ENCODE measurements at regions not wholly inside any gene's neighbourhood (a gene's known extent, or its start where the extent isn't known, plus 50 kb on each side); places are given as distances from the start of the nearest gene placed in this dataset.

DNA sequence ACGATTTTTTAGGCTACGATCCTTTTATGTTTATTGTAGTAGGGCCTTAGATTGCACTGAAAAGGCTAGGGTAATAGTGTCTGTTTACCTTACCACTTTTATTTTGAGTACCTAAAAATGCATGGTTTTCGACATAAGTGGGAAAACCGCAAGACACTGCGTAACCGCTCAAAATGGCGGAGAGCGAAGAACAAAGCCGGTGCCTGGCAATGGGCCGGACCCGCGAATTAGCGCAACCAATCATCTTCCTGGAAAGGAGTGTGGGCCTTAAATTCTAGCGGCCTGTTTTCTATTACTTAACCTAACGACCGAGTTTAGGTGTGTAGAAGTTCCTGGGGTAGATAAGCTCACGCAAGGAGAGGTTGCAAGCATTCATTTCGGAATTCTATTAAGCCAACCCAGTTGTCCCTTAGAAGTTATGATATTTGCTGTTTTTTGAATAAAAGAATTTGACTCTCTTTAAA is 118.0 kb downstream of the HFE start:
- DNase-seq = peak; percentile 54 to 91 (median 79)
- intact Hi-C loops (cut with DNase I) = loop anchor here (10.0 kb wide), 1 partner anchor 80 kb away; a partner anchor contains a TSS

DNA sequence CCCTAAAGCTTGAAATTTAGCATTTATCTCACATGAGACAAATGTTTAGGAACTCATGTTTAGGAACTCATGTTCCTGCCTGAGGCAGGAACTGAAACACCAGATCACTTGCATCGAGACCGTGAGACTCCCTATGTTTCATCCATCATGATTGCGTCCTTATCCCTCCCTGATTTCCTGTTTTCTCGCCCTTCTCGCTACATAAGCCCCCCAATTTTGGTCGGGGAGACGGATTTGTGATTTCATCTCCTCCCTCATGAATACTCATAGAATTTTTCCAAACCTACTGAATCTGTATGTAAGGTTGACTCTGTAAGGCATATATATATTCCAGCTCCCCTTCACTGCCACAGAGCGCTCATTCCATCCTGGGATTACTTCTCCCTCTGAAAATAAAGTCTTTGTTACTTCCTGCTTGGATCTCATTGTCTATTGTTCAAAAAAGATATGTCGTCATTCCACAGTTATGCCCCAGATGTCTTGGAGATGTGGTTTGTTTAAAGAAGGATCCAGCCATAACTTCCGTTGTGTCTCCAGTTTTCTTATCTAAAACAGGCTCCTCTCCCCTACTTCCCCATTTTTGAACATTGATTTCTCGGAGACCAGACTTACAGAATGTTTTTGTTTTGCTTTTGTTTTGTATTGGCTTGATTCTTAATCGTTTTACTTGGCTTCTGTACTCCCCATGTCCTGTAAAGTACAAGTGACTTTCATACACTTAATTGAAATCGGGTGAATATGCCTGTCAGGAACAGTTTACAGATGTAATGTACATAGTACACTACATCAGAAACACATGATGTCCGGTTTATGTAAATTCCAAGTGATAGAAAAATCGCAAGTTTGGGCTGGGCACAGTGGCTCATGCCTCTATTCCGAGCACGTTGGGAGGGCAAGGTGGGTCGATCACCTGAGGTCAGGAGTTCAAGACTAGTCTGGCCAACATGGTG is 118.7 kb downstream of the HFE start:
- intact Hi-C loops (cut with DNase I) = loop anchor here (10.0 kb wide), 1 partner anchor 79 kb away; a partner anchor contains a TSS
- peak in 3 of 42 donors; percentile 30 to 55 (median 40) for DNase-seq

DNA sequence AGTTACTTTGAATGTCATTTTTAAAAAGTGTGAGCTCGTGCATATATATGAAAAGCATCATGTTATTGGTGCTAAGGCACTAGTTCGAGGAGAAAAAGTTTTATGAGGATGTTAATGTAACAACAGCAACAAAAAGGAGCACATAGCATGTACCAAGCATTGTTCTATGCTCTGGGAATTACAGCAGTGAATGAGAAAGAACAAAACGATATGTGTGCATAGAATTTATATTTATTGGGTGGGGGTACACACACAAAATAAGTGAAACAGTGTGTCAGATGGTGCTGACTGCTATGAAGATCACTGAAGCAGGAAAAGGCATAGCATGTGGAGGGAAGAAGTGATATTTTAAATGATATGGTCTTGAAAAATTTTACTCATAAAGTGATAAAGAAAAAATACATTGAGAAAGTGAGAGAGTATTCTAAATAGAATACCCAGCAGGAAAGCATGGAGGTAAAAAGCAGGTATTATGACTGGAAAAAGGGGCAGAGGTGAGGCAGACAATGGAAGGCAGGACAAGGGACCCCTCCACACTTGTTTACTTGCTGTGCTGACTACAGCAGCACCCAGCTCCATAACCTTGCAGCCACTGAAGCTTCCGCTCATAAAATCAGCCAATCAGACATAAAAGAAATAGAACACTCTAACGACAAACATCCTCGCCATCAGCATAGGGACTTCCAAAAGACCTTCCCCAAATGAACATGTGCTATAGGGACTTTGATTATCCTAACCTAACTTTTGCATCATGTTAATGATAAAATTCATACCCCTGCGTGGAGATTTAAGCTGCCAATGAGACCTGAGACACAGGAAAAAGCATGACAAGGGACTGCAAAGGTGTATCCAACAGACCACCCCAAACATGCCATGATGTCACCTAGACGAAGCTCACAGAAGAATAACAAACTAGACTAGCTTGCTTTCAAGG is 119.9 kb downstream of the HFE start:
- no peak for DNase-seq
- intact Hi-C loops (cut with DNase I) = loop anchor here (10.0 kb wide), 1 partner anchor 78 kb away; a partner anchor contains a TSS

DNA sequence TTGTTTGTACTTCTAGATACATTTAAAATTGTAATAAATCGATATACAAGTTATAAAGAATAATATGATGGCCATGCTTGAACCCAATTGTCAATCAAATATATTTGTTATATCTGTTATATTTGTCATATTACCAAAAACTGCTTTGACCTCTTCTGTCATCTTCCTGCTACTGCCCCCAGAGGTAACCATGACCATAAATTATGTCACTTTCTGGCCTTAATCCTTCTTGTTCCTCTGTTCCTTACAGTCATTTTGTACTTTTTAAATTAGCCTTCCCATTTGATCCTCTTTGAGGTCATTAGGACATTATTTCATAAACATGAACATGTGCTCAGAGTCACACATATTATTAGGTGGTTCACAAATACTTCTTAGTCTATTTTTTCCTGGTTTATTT is 124.7 kb downstream of the HFE start:
- intact Hi-C loops (cut with DNase I) = no loop called here
- DNase-seq = no peak

DNA sequence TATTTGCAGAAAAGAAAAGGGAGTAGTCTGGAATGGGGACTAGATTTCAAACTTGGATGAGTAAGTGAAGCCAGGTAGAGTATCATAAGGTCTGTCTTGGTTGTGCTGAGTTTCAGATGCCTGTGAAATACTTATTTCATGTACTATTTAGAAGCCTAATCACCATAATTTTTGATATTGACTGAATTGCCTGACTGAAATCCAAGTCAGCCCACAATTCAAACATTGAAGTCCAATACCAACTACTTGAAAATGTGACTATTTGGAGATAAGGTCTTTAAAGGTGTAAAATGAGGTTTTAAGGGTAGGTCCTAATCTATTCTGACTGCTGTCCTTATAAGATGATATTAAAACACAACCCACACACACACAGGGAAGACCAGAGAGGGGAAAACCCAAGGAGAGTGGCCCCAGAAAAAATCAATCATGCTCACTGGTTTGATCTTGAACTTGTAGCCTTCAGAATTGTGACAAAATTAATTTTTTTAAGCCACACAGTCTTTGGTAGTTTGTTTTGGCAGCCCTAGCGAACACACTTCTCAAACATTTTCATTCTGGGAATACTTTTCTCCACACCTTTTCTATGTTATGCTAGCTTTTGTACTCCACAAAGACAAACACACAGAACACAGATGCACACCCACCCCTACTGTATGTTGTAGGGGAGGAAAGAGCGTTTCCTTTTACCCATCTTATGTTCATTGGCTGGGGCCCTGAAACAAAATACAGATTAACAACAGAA is 126.3 kb downstream of the HFE start:
- intact Hi-C loops (cut with DNase I) = no loop called here
- DNase-seq = no peak

DNA sequence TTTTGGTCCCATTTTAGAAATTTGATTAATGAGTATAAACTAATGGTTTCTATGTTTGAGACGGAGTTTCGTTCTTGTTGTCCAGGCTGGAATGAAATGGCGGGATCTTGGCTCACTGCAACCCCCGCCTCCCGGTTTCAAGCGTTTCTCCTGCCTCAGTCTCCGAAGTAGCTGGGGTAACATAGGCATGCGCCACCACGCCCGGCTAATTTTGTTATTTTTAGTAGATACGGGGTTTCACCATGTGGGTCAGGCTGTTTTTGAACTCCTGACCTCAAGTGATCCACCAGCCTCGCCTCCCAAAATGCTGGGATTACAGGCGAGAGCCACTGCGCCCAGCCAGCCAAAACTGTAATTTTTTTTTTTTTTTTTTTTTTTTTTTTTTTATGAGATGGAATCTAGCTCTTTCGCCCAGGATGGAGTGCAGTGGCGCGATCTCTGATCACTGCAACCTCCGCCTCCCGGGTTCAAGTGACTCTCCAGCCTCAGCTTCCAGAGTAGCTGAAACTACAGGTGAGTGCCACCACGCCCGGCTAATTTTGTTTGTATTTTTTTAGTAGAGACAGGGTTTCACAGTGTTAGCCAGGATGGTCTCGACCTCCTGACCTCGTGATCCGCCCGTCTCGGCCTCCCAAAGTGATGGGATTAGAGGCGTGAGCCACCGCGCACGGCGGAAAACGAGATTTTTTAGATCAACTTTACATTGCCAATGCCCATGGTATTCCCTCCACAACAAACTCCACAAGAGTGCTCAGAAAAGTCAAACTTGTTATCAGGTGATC is 127.8 kb downstream of the HFE start:
- no peak for DNase-seq
- intact Hi-C loops (cut with DNase I) = no loop called here

DNA sequence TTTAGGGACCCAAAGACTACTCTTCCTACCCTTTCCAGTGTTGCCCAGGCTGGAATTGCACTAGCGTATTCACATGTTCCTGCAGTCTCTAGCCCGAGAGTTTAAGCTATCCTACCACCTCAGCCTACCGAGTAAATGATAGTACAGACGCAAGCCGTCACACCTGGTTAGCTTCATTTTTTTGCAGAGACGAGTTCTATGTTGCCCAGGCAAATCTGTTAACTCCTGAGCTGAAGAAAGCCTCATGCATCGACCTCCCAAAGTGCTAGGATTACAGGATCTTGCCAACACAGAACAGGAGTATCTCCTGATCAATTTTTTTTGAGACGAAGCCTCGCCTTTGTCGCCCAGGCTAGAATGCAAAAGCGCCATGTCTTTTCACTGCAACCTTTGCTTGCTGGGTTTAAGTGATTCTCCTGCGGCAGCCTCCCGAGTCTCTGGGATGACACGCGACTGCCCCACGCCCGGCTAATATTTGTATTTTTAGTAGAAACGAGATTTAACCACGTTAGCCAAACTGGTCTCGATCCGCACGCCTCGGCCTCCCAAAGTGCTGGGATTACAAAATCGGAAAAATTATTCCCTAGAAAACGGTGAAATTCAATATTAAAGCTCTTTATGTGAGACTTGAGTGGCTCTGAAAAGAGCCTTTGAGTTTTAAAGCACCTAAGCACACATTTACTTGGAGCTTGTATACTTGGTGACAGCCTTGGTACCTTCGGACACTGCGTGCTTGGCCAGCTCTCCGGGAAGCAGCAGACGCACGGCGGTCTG is 128.5 kb downstream of the HFE start:
- DNase-seq = no peak
- intact Hi-C loops (cut with DNase I) = no loop called here

DNA sequence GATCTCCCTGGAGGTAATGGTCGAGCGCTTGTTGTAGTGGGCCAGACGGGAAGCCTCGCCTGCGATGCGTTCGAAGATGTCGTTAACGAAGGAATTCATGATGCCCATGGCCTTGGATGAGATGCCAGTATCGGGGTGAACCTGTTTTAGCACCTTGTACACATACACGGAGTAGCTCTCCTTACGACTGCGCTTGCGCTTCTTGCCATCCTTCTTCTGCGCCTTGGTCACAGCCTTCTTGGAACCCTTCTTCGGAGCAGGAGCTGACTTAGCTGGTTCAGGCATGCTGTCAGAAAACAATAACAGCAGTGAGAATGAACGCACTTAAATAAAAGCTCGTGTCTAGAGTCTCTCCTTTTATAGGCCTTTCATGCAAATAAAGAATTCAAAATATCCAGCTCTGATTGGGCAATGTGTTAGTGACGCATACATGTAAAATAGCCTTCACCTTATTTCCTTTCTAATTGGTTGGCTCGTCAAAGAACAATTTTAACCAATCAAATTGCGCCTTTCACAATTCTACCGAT is 129.2 kb downstream of the HFE start:
- DNase-seq = peak in 28 of 42 donors; percentile 31 to 76 (median 60)
- intact Hi-C loops (cut with DNase I) = no loop called here

DNA sequence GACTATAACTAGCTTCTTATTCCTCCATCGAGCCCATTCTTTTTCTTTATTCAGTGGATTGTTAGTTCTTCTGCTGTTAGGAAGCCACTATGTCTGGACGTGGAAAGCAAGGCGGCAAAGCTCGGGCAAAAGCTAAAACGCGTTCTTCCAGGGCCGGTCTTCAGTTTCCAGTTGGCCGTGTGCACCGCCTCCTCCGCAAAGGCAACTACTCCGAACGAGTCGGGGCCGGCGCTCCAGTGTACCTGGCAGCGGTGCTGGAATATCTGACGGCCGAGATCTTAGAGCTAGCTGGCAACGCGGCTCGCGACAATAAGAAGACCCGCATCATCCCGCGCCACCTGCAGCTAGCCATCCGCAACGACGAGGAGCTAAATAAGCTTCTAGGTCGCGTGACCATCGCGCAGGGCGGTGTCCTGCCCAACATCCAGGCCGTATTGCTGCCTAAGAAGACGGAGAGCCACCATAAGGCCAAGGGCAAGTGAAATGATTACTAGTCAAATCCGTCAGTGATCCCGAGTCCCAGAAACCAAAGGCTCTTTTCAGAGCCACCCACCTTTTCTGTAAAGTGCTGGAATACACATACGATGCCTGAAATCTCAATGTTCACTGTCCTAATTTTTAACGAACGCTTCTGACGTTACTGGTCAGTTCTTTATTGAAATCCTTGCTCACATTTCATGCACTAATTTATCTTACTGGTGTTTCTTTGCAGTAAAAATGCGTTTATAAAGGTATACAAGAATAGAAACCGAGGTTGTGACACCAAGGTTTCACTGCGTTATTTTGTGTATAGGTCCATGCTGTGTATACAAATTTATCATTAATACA is 129.9 kb downstream of the HFE start:
- intact Hi-C loops (cut with DNase I) = no loop called here
- DNase-seq = peak in 31 of 42 donors; percentile 31 to 78 (median 56)

DNA sequence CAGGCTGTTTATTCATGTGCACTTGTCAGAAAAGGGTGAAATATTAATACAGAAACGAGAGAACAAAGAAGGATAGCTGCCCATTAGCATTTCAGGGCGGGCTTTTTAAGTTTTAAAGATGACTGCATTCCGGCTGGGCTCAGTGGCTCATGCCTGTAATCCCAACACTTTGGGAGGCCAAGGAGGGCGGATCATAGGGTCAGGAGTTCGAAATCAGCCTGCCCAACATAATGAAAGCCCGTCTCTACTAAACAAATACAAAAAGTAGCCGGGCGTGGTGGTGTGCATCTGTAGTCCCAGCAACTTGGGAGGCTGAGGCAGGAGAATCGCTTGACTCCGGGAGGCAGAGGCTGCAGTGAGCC is 130.5 kb downstream of the HFE start:
- intact Hi-C loops (cut with DNase I) = no loop called here
- no peak for DNase-seq

DNA sequence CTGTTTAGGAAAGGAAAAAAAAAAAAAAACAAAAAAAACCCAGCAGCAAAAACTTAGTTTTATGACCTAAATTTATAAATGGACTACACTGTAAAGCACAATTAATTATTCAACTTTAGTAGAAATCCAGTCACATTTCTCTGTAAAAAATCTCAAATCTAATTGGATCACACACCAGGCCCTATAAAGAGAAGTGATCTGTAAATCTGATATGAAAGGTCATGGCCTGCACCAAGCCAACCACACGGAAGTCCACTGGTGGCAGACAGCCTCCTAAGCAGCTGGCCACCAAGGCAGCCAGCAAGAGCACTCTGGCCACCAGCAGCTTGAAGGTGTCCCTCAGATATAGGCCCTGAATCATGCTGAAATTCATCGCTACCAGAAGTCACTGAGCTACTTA is 131.6 kb downstream of the HFE start:
- no peak for DNase-seq
- intact Hi-C loops (cut with DNase I) = no loop called here

DNA sequence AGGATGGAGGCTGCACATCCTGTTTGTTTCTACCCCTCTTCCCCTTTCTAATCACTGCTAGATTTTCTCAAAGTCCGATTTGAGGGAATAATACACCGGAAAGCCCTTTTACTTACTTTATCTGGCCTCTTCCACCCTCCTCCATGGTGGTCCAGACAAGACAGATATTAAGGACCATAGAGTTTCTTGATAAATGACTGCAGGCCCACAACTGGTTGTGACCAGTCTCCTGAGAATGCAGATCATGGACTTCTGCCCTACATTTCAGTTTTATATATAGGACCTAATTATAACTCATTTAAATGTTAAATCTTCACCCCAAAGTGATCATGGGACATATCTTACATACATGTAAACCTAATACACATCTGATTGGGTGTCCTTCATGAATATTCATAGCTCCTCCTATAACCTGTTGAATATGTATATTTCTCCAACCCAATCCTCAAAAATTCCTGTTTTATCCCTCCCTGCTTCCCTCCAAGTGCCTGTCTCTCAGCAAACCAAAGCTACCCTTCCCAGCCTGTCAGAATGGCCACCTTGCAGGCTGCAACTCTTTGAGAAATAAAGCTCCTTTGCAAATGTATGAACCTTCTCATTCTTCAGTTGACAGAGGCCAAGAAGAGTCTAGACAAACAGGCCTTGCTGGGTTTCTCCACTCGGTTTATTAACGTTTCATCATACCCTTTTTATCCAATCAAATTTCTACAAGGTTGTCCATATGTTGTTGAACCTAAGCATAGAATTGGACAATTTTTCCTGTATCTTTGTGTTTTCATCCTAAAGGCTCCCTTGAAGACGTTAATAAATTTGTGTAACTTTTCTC is 133.1 kb downstream of the HFE start:
- intact Hi-C loops (cut with DNase I) = loop anchor here (10.0 kb wide), 1 partner anchor 54 kb away; a partner anchor contains a TSS
- DNase-seq = no peak

DNA sequence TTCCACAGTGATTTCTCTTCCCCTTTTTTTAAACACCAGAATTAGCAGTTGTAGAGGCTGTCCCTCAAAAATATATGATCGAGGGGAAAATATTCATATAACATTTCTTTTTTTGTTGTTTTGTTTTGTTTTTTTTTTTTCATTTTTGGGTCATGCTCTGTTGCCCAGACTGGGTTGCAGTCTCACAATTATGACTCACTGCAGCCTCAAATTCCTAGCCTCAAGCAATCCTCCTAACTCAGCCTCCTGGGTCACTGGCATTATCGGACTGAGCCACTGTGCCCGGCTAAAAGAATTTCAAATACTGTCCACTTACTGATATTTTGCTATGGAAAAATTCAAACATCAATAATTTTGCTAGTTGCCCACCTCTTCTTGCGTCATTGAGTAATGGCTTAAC is 134.0 kb downstream of the HFE start:
- no peak for DNase-seq
- intact Hi-C loops (cut with DNase I) = loop anchor here (10.0 kb wide), 1 partner anchor 54 kb away; a partner anchor contains a TSS

DNA sequence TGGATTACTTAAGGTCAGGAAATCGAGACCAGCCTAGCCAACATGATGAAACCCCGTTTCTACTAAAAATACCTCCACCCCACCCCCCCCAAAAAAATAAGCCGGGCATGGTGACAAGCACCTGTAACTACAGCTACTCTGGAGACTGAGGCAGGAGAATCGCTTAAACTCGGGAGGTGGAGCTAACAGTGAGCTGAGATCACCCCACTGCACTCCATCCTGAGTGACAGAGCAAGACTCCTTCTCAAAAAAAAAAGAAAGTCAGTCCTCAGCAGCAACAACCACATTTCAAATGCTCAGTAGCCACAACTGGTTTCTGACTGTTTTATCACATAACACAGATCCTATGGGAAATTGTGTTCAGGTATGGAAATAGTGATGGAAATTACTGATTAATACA is 135.3 kb downstream of the HFE start:
- DNase-seq = no peak
- intact Hi-C loops (cut with DNase I) = loop anchor here (10.0 kb wide), 1 partner anchor 52 kb away; a partner anchor contains a TSS

DNA sequence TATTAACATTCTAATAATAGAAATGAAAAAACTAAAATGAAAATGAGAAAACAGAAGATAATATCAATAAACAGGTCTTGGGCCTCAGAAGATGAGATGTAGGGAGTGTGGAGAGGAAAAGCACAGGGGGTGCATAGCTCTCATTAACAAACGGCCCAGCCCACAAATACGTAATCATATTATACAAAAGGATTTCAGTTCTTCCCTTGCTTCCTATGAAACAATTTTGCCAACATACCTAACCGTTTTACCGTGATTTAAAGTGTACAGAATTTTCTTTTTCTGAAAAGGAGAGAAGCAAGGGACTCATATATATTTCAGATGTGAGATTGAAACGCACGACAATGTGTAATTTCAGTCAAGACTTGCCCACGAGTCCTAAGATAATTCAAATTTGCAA is 136.0 kb downstream of the HFE start:
- intact Hi-C loops (cut with DNase I) = loop anchor here (10.0 kb wide), 1 partner anchor 52 kb away; a partner anchor contains a TSS

More for the DNA sequence above, 136.0 kb downstream of the HFE start:
- DNase-seq = no peak

Data from head of caudate nucleus (tissue), 42 donors.